ENCODE measurements at regions not wholly inside any gene's neighbourhood (a gene's known extent, or its start where the extent isn't known, plus 50 kb on each side); places are given as distances from the start of the nearest gene placed in this dataset.

- H3K27me3 ChIP-seq (ENCODE audit: control insufficient read depth, insufficient read depth, low read length) = no peaks in the 10 kb centered on the region
- no peak overlapping the region for H2AFZ ChIP-seq (ENCODE audit: low read length)
- no peaks in the 10 kb centered on the region for H4K20me1 ChIP-seq (ENCODE audit: control insufficient read depth, extremely low read depth, insufficient read depth, low read length)
- no peaks in the 10 kb centered on the region for H3K79me2 ChIP-seq (ENCODE audit: control insufficient read depth, insufficient read depth, low read length)
- no peak for DNase-seq (ENCODE audit: low read depth in 2 of 2)
- TF ChIP-seq CTCF (conservative IDR thresholded peaks at IDR 0.05 in 1 of 2, IDR thresholded peaks at IDR 0.05 in 1 of 2; ENCODE audit: low read depth in 1 of 2, low read length in 2 of 2) = no peak
- TF ChIP-seq EZH2 (IDR thresholded peaks at IDR 0.05; ENCODE audit: low read length, missing control alignments) = no peak
- no peak overlapping the region for H3K27ac ChIP-seq (ENCODE audit: insufficient read depth, low read length)
- no peaks in the 10 kb centered on the region for H3K4me1 ChIP-seq (ENCODE audit: control insufficient read depth, extremely low read depth, insufficient read depth, low read length)
- no peak overlapping the region for H3K9ac ChIP-seq (ENCODE audit: insufficient read depth, low read length)
- H3K9me3 ChIP-seq (ENCODE audit: control insufficient read depth, insufficient read depth, low read depth, low read length) = no peaks in the 10 kb centered on the region
- H3K4me2 ChIP-seq (ENCODE audit: extremely low read depth, insufficient read depth, low read length) = no peak overlapping the region
- H3K36me3 ChIP-seq (ENCODE audit: control insufficient read depth, insufficient read depth, low read length) = no peaks in the 10 kb centered on the region
- no peak overlapping the region for H3K4me3 ChIP-seq (replicated peaks in 1 of 4; ENCODE audit: control extremely low read depth in 1 of 4, insufficient read depth in 1 of 4, low read depth in 3 of 4, low read length in 4 of 4)
These were observed 84.0 kb upstream of the LRFN2 start for GRCh38 chr6:40671001-40671693.

- H3K79me2 ChIP-seq (ENCODE audit: control insufficient read depth, insufficient read depth, low read length) = no peaks in the 10 kb centered on the region
- no peak overlapping the region for H3K27ac ChIP-seq (ENCODE audit: insufficient read depth, low read length)
- H3K4me3 ChIP-seq (replicated peaks in 1 of 4; ENCODE audit: control extremely low read depth in 1 of 4, insufficient read depth in 1 of 4, low read depth in 3 of 4, low read length in 4 of 4) = no peak overlapping the region
- no peak for DNase-seq (ENCODE audit: low read depth in 2 of 2)
- no peaks in the 10 kb centered on the region for H3K36me3 ChIP-seq (ENCODE audit: control insufficient read depth, insufficient read depth, low read length)
- TF ChIP-seq EZH2 (IDR thresholded peaks at IDR 0.05; ENCODE audit: low read length, missing control alignments) (no peak), CTCF (conservative IDR thresholded peaks at IDR 0.05 in 1 of 2, IDR thresholded peaks at IDR 0.05 in 1 of 2; ENCODE audit: low read depth in 1 of 2, low read length in 2 of 2) (no peak)
- no peak overlapping the region for H3K9ac ChIP-seq (ENCODE audit: insufficient read depth, low read length)
- no peaks in the 10 kb centered on the region for H3K9me3 ChIP-seq (ENCODE audit: control insufficient read depth, insufficient read depth, low read depth, low read length)
- H2AFZ ChIP-seq (ENCODE audit: low read length) = no peak overlapping the region
- no peaks in the 10 kb centered on the region for H4K20me1 ChIP-seq (ENCODE audit: control insufficient read depth, extremely low read depth, insufficient read depth, low read length)
- no peak overlapping the region for H3K4me2 ChIP-seq (ENCODE audit: extremely low read depth, insufficient read depth, low read length)
- no peaks in the 10 kb centered on the region for H3K4me1 ChIP-seq (ENCODE audit: control insufficient read depth, extremely low read depth, insufficient read depth, low read length)
- H3K27me3 ChIP-seq (ENCODE audit: control insufficient read depth, insufficient read depth, low read length) = no peaks in the 10 kb centered on the region
These were observed 82.2 kb upstream of the LRFN2 start for GRCh38 chr6:40669343-40669742.

GRCh38 chr6:40668203-40668602 is 81.0 kb upstream of the LRFN2 start:
- Histone ChIP-seq H3K4me1 (ENCODE audit: control insufficient read depth, extremely low read depth, insufficient read depth, low read length) (no peaks in the 10 kb centered on the region), H3K4me2 (ENCODE audit: extremely low read depth, insufficient read depth, low read length) (no peak overlapping the region), H3K9ac (ENCODE audit: insufficient read depth, low read length) (no peak overlapping the region), H3K27ac (ENCODE audit: insufficient read depth, low read length) (no peak overlapping the region), H3K9me3 (ENCODE audit: control insufficient read depth, insufficient read depth, low read depth, low read length) (no peaks in the 10 kb centered on the region), H3K27me3 (ENCODE audit: control insufficient read depth, insufficient read depth, low read length) (no peaks in the 10 kb centered on the region), H3K79me2 (ENCODE audit: control insufficient read depth, insufficient read depth, low read length) (no peaks in the 10 kb centered on the region), H4K20me1 (ENCODE audit: control insufficient read depth, extremely low read depth, insufficient read depth, low read length) (no peaks in the 10 kb centered on the region), H2AFZ (ENCODE audit: low read length) (no peak overlapping the region), H3K36me3 (ENCODE audit: control insufficient read depth, insufficient read depth, low read length) (no peaks in the 10 kb centered on the region), H3K4me3 (replicated peaks in 1 of 4; ENCODE audit: control extremely low read depth in 1 of 4, insufficient read depth in 1 of 4, low read depth in 3 of 4, low read length in 4 of 4) (no peak overlapping the region)
- no peak for DNase-seq (ENCODE audit: low read depth in 2 of 2)
- no peak for TF ChIP-seq EZH2 (IDR thresholded peaks at IDR 0.05; ENCODE audit: low read length, missing control alignments)
- no peak for TF ChIP-seq CTCF (conservative IDR thresholded peaks at IDR 0.05 in 1 of 2, IDR thresholded peaks at IDR 0.05 in 1 of 2; ENCODE audit: low read depth in 1 of 2, low read length in 2 of 2)

Measured in fibroblast of lung (primary cell).